HG03575 (cell line): ENCODE measurements at regions not wholly inside any gene's neighbourhood (a gene's known extent, or its start where the extent isn't known, plus 50 kb on each side); places are given as distances from the start of the nearest gene placed in this dataset.
"Not testable (repeated sequence)": the region's sequence is repeated elsewhere in the genome, so short reads cannot be mapped to it uniquely, and the experiment has no call there.

Experiments used
- ATAC-seq: cut with Tn5 transposase; IDR thresholded peaks from one replicate; pipeline ENCODE4 v1.9.1; 2021; ENCODE audit not compliant: unreplicated experiment, insufficient number of reproducible peaks, low FRiP score; ENCODE audit errors: extremely low read depth

DNA sequence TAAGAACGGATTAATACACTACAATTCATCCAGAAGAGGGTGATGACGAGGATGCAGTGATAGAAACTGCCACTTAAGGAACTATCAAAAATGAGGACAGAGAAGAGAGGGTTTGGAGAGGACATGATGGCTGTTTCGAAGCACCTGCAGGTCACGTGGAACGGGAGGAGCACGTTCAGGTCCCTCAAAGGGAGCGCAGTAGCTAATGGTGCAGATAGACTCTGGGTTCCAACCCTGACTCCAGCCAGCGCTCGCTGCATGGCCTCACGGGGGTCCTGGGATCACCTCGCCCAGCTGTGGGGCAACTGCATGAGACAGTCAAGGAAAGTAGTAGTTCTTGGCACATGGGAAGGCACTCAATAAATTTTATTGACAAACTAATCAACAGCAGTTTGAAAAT, 208.6 kb upstream of the RNF32 start:
- no peak for ATAC-seq

DNA sequence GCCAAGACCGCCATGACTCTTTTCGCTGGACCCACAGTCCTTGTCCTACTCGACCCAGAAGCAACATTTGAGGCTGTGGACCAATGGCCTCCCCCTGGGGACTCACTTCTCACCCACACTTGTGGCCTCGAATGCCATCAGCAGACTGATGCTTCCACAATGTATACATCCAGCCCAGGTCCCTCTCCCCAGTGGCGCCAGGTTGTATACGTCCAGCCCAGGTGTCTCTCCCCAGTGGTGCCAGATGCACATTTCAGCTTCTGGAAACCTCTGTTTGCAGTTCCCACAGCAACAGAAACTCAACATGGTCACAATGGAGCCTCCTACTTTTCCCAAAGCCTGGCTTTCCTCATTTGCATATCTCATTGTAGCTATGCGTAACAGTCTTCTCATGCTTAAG, 210.5 kb upstream of the RNF32 start:
- no peak for ATAC-seq

DNA sequence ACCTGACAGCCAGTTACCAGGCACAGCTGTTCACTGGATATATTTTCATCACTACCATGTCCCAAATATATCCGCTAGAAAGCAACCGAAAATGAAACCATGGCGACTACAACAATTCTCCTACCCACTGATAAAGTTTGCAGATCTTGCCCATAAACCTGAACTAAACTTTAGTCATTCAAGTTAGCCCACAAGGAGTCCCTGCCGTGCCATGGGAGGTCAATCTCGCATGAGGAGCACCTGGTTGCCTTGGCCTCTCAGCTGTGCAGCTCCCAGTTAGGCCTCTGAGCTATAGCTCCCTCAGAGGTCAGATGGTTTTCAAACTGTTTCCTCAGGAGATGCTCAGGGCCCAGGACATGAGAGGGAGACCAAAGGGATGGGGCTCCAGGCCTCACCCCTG, 211.1 kb upstream of the RNF32 start:
- ATAC-seq = no peak

DNA sequence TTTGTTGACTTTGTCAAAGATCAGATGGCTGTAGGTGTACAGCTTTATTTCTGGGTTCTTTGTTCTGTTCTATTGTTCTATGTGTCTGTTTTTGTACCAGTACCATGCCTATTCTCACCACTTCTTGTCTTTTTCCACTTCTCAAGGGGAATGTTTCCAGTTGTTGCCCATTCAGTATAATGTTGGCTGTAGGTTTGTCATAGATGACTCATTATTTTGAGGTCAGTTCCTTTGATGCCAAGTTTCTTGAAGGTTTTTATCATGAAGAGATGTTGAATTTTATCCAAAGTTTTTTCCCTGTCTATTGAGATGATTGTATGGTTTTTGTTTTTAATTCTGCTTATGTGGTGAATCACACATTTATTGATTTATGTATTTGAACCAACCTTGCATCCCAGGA, 216.7 kb upstream of the RNF32 start:
- no peak for ATAC-seq

DNA sequence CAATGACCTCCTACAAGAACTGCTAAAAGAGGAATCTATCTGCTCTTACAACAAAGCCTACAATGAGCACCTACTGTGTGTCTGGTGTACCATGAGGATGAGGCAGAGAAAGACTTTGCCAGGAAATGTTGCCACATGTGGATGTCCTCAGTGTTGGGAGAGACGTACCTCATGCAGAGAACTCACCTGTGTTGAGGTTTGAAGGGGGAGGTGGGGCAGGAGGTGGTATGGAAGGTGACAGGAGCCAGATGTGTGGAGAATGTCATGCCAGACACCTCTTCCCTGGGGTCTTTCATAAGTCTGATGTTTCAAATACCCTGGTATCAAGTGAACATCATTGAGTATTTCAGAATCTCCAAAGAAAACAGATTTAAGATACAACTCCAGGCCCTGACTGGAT, 220.1 kb upstream of the RNF32 start:
- no peak for ATAC-seq

DNA sequence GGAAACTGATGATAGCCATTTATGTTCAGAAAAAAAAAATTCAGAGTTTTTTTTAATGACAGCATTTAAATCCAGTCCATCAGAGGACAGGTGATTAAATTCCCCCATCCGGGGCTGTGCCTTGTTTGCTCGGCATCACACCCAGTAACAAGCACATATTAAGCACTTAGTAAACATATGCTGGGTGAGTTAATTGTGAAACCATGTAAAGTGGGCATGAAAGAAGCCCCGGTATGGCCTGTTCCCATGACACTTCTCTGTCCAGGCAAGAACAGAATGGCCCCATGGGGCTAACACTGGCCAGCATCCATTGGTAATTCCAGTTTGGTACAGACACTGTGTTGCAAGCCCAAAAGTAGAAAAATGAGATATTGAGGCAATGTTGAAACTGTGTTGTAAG, 220.8 kb upstream of the RNF32 start:
- no peak for ATAC-seq

DNA sequence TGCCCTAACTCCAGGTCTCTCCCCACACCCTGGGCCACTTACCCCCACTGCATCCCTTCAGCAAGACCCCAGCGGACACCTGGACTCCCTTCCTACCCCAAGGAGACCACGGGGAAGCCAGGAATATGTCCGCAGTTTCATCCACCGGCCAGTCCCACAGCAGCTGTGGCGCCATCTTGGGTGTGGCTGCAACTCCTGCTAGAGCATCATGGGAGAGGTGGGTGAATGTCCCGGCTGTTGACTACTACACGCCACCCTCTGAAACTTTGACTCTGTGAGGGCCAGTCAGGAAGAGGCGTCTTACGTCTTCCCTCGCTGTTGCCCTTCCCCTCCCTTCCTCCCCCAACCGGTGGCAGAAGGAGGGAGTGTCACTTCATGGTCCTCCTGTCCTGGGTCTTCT, 238.3 kb upstream of the RNF32 start:
- ATAC-seq = no peak

DNA sequence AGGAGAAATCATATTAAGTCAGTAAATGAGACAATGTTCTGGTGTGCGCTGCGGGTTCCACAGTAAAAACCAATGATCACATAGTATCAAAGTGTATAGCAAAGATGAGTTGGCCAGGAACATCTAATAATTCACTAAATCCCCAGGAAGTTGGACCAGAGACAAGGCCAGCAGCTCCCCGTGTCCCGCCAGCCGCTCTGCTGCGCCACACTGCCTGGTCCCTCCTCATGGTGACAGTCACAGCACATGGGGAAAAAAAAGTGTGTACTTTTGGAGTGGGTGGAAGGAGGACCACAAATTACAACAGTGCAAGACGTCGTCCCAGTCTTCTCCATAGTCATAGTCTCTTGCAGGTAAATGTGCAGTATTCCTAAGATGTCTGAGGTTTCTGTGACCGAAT, 239.0 kb upstream of the RNF32 start:
- ATAC-seq = no peak

DNA sequence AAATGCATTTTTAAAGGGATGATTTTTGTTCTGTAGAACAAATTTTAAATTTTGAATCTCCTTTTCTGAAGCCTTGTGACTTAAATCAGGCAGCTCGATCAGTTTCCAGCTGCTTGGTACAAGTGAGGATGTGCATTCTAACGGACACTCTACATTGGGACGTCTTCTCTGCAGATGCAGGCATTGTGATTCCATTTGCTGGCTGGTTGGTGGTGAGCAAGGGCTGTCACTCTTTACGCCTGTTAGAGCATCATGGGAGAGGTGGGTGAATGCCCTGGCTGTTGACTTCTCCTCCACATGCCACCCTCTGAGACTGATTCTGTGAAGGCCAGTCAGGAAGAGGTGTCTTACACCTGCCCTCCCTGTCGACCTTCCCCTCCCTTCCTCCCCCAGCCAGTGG, 240.5 kb upstream of the RNF32 start:
- ATAC-seq = no peak

DNA sequence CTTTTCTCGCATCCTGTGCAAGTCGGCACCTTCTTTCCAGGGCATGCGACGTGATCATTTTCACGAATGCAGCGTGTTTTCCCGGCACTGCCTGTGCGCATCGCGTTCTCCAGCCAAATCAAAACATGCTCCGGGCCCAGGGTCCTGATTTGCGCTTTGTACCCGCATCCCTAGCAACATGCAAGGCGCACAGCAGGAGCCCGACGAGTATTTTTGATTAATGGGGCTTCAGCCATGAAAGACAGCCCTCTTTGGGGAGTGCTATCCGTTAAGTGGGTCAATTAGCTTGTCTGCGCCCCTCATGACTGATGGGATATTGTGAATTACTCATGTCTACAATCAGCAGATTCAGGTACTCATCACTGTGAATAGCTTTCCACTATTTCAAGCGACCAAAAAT, 243.3 kb upstream of the RNF32 start:
- no peak for ATAC-seq

DNA sequence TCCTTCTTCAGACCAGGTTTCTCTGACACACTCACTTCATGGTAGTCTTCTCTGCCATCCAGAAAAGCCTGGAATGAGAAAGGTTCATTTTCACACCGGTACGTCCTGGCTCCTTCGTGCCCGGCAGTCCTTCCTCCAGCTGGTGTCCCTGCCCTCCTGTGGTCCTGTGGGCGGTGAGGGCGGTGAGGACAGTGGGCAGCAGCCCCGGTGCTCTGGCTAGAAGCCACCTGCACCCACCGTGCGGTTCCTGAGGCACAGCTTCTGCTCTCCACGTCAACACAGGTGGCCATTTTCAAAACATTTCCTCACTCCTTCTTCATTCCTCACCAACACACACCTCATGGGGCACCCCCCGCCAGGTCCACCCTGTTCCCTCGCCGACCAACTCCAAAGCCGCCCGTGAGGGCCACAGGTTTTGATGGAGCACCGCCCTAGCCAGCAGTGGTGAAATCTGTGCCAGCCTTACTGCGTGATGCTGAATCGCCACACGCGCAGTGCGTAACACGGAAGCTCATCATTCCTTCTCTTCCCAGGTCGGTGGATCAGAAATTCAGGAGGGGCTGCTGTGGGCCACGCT, 251.4 kb upstream of the RNF32 start:
- no peak for ATAC-seq

DNA sequence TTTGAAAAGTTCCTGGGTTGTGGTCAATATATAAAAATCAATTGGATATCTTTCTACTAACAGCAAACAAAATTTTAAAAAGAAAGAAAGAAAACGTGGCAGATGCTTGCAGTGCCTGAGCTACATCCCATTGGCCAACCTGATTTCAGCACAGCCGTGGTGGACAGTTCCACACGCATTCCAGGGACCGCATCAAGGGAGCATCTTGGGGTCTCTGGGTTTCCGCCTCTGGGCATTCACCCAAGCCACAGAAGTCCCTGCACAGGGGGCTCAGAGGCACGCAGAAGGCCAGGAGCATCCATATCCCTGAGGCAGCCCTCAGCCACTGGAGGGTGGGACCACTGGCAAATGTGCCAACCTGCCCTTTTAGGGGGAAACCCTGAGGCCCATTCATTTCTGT, 254.5 kb upstream of the RNF32 start:
- no peak for ATAC-seq

DNA sequence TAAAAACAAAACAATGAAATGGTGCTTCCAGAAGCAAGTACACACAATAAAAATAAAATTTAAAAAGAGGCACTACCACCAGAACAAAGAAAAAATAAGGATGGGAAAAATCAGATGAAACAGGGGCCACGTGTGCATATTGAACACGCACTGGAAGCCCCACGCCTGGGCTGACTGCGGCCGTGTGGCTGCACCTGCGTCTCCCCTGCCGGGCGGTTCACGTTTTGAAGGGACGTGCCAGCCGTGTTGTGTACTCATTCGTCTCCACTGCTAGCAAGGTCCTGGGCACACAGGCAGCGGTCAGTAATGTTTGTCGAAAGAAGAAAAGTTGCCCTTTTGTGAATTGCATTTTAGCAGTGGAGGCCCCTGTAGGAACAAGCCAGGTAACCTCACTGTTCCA, 255.9 kb upstream of the RNF32 start:
- ATAC-seq = no peak

DNA sequence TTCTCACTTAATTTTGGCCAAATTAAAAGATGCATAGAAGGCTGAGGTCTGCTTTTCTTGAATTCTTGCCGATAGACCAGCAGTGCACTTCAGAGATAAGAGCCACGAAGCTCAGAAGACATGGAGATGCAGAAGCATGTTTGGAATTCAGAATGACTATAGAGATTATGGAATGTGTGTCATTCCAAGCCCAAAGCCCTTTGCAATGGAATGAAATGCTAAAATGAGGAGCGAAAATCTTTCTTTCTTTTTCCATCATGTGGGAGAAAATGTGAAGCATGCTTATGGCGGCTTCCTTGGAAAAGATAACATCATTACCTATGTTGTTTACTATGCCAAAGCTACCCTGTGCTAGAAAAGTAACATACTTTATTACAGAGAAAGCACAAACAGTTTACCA, 257.0 kb upstream of the RNF32 start:
- no peak for ATAC-seq

DNA sequence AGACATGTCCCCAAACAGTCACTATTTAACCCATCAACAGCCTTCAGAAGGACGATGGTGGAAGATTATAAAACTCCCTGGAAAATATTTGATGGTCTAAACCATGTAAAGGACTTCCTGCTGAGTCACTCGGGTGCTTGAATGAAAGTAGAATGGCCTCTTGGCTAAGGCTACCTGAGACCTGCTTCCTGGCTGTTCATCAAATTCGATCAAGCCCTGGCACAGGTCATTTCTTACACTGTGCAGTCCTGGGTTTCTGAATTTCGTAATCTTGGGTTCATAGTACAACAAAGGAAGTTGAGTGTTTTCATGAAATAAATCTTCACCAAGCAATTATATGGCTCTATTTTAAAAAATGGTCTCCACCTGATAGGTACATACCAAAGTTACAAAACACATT, 260.3 kb upstream of the RNF32 start:
- ATAC-seq = no peak

DNA sequence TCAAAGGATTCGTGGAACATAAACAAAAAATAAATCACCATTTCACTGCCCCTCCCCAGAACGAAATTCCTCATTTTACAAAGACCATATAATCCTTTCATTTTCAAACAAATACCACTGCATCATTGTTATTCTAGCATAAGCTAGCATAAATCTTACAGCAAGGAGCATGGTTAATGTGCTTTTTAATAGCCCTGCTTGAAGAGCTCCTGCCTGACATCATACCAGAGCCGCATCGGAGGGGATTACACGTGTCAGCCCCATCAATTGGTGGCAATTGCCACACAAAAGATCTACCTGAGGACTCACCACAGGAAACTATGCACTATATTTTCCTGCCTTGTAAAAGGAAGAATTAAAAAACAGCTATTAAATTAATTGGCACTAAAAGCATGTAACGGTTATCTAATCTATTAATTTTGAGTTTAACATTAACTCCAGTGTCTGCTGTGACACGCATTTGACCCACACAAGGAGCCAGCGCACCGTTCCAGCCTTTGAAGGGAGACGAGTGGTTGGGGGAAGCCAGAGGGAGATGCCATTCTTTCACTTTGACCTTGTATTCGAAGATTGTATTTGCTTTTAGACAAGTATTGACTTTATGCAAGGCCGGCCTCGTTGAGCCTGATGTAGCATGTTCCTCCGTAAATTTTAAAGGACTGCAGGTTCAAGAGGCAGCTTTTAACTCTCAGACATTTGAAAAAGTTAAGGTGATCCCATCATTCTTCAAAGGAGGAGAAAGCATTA, 261.1 kb upstream of the RNF32 start:
- ATAC-seq = no peak

DNA sequence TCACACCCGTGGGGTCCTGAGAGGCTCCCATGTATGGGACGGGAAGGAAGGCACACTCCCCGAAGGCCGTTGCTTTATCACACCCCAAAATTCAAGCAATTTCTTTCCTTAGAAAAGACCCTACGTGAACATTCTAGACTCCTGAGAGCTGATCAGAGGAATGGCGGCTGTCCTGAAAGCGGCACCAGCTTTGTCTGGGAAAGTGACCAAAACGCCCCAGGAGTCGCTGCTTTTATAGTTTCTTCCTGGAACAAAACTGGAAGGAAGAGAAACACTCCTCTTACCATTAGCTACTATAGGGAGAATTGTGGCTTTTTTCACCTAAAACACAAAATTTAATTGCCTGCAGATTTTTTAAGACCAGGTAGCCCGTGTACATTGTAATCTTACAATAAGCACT, 261.8 kb upstream of the RNF32 start:
- ATAC-seq = no peak

DNA sequence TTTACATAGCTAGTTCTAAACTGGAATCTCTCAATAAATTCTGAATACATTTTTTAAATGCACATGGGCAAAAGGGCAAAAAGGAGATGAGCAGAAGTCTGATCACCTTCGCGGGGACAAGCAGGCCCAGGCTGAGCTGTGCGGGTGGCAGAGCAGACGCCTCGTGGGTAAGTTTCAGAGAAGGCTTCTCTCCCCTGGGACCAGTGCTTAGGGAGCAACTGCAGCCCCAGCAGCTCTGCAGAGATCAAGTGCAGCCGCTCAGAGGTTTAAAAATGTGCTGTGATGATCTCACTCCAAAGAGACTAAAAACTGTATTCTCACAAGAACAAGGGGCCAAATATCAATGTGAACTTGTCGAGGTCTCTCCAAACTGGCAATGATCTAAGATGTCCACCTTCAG, 264.3 kb upstream of the RNF32 start:
- ATAC-seq = no peak

DNA sequence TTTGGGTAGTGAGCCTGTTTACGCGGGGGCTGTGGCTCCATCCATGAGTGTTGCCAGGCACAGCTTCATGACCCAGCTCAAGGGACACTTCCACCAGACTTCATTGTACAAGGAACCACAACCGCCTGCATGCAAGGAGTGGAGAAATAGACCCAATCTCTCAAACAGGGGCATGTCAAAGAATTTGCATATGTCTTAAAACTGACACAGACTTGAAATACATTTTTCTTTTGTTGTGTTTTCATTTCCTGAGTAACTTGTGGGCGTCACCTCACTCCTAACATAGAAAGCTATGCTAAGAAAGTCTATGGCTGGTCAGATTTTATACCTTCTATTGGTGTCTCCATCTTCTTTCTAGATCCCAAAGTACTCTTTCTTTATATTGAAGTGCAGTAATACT, 266.2 kb upstream of the RNF32 start:
- no peak for ATAC-seq

DNA sequence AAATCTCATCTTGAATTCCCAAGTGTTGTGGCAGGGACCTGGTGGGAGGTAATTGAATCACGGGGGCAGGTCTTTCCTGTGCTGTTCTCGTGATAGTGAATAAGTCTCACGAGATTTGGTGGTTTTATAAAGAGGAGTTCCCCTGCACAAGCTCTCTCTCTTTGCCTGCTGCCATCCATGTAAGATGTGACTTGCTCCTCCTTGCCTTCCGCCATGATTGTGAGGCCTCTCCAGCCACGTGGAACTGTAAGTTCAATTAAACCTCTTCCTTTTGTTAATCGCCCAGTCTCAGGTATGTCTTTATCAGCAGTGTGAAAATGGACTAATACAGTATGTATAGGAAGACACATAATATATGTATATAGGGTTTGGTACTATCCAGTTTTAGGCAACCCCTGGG, 270.6 kb upstream of the RNF32 start:
- not testable (repeated sequence) for ATAC-seq
